ENCODE measurements at regions not wholly inside any gene's neighbourhood (a gene's known extent, or its start where the extent isn't known, plus 50 kb on each side); places are given as distances from the start of the nearest gene placed in this dataset.

DNA sequence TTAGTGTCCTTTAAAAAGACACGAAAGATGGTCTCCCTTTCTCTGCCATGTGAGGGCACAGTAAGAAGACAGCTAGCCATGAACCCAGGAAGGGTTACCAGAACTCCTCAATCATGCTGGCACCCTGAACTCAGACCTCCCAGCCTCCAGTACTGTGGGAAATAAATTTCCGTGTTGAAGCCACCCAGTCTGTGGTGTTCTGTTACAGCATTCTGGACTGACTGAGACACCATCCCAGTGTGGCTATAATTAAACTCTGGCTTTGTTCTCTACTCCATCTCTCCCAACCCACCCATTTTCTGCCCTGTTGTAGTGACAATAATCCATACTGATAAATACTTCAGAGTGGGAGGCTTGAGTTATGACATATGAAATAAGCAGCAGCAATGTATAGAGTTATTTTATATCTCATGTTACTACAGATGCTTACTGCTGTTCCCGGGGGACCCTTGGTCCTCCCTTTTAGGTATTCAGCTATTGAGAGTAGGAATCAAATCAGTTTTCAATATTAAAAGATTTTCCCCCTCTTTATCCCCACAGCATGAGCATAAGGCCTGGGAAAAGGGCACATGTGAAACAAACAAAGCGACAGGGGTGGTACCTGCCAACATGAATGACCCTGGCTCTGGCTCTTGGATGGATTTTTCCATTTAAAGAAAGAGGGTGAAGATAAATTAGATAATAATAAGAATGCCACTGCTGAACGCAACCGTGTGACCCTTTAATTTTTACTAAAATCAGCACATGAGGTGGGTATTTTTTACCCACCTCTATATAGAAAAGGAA lies 224.3 kb upstream of the SLC35B3 start:
- FAIRE-seq (no peak), DNase-seq (ENCODE audit: low read depth, low spot score) (no peak)
- Histone ChIP-seq H3K27ac (ENCODE audit: insufficient read depth, low read depth, low read length) (no peak overlapping the region), H3K9ac (replicated peaks; ENCODE audit: extremely low read depth, insufficient read depth, low read length) (no peak overlapping the region), H3K27me3 (ENCODE audit: control insufficient read depth in 2 of 2, insufficient read depth in 2 of 2, low read length in 2 of 2) (no peaks in the 10 kb centered on the region), H3K79me2 (ENCODE audit: control insufficient read depth, insufficient read depth, low read length) (no peaks in the 10 kb centered on the region), H3K36me3 (ENCODE audit: control insufficient read depth in 2 of 2, extremely low read depth in 1 of 2, insufficient read depth in 2 of 2, low read length in 2 of 2) (no peaks in the 10 kb centered on the region), H4K20me1 (replicated peaks; ENCODE audit: control insufficient read depth, extremely low read depth, insufficient read depth, low read length) (no peaks in the 10 kb centered on the region), H3K9me3 (replicated peaks; ENCODE audit: control insufficient read depth, insufficient read depth, low read length) (no peaks in the 10 kb centered on the region), H3K4me3 (replicated peaks in 1 of 3; ENCODE audit: insufficient read depth in 1 of 3, low read depth in 1 of 3, low read length in 3 of 3) (no peak overlapping the region), H3K4me2 (ENCODE audit: insufficient read depth, low read length) (no peak overlapping the region), H3K9me1 (replicated peaks; ENCODE audit: control insufficient read depth, extremely low read depth, insufficient read depth, low read length) (no peaks in the 10 kb centered on the region), H2AFZ (ENCODE audit: low read depth, low read length) (no peak overlapping the region), H3K4me1 (ENCODE audit: control insufficient read depth, extremely low read depth, insufficient read depth, low read length) (no peaks in the 10 kb centered on the region)
- BruUV-seq (replicated peaks), result no TSS peak
- dilution Hi-C loops (cut with MboI; ENCODE audit: extremely low pct_ligation_motif_present, low sequenced_read_pairs), result no loop called here
- CTCF ChIA-PET, result no interaction called here
- no peak for TF ChIP-seq FOS (IDR thresholded peaks at IDR 0.05; ENCODE audit: borderline replicate concordance, insufficient read depth, low read length)
- TF ChIP-seq POLR2AphosphoS5 (IDR thresholded peaks at IDR 0.05; ENCODE audit: insufficient read depth, low read depth, low read length), result no peak
- TF ChIP-seq EZH2 (IDR thresholded peaks at IDR 0.05; ENCODE audit: borderline replicate concordance, low read depth, low read length, severe bottlenecking), result no peak
- intact Hi-C loops (cut with micrococcal nuclease), result no loop called here
- POLR2A ChIA-PET, result no interaction called here

DNA sequence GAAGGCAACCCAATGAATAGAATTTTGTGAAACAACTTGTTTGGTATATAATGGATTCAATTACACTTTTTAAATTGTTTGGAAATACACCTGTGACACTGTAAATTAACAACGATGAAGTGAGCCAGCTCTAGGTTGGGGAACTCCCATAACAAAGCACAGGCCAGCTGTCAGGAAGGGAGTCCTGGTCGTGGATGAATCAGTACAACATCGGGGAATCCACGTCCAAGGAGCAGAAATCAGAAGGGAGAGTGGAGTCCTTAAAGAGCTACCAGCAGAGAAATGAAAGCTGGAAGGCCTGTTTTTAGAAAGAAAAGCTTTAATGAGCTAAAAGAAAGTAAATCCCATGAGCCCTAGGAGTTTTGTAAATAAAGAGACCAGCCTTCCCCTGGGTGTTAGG lies 223.1 kb upstream of the SLC35B3 start:
- Histone ChIP-seq H2AFZ (ENCODE audit: low read depth, low read length) (no peak overlapping the region), H3K9me1 (replicated peaks; ENCODE audit: control insufficient read depth, extremely low read depth, insufficient read depth, low read length) (no peaks in the 10 kb centered on the region), H4K20me1 (replicated peaks; ENCODE audit: control insufficient read depth, extremely low read depth, insufficient read depth, low read length) (no peaks in the 10 kb centered on the region), H3K36me3 (ENCODE audit: control insufficient read depth in 2 of 2, extremely low read depth in 1 of 2, insufficient read depth in 2 of 2, low read length in 2 of 2) (no peaks in the 10 kb centered on the region), H3K9me3 (replicated peaks; ENCODE audit: control insufficient read depth, insufficient read depth, low read length) (no peaks in the 10 kb centered on the region), H3K4me3 (replicated peaks in 1 of 3; ENCODE audit: insufficient read depth in 1 of 3, low read depth in 1 of 3, low read length in 3 of 3) (no peak overlapping the region), H3K27me3 (ENCODE audit: control insufficient read depth in 2 of 2, insufficient read depth in 2 of 2, low read length in 2 of 2) (no peaks in the 10 kb centered on the region), H3K79me2 (ENCODE audit: control insufficient read depth, insufficient read depth, low read length) (no peaks in the 10 kb centered on the region), H3K4me1 (ENCODE audit: control insufficient read depth, extremely low read depth, insufficient read depth, low read length) (no peaks in the 10 kb centered on the region), H3K27ac (ENCODE audit: insufficient read depth, low read depth, low read length) (no peak overlapping the region), H3K4me2 (ENCODE audit: insufficient read depth, low read length) (no peak overlapping the region), H3K9ac (replicated peaks; ENCODE audit: extremely low read depth, insufficient read depth, low read length) (no peak overlapping the region)
- intact Hi-C loops (cut with micrococcal nuclease) (no loop called here), dilution Hi-C loops (cut with MboI; ENCODE audit: extremely low pct_ligation_motif_present, low sequenced_read_pairs) (no loop called here)
- CTCF ChIA-PET, result no interaction called here
- TF ChIP-seq JUN (IDR thresholded peaks at IDR 0.05; ENCODE audit: borderline replicate concordance, insufficient read depth, insufficient read length, low read depth) (no peak), GATA2 (IDR thresholded peaks at IDR 0.05; ENCODE audit: insufficient read depth, insufficient read length, low read depth, low read length) (no peak), POLR2A (IDR thresholded peaks at IDR 0.05; ENCODE audit: low read depth, low read length) (no peak), POLR2AphosphoS5 (IDR thresholded peaks at IDR 0.05; ENCODE audit: insufficient read depth, low read depth, low read length) (no peak), MYC (IDR thresholded peaks at IDR 0.05; ENCODE audit: low read depth, low read length) (no peak), EZH2 (IDR thresholded peaks at IDR 0.05; ENCODE audit: borderline replicate concordance, low read depth, low read length, severe bottlenecking) (no peak), FOS (IDR thresholded peaks at IDR 0.05; ENCODE audit: borderline replicate concordance, insufficient read depth, low read length) (no peak)
- TF ChIP-seq, protein P1, sequence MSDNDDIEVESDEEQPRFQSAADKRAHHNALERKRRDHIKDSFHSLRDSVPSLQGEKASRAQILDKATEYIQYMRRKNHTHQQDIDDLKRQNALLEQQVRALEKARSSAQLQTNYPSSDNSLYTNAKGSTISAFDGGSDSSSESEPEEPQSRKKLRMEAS (IDR thresholded peaks at IDR 0.05; ENCODE audit: insufficient read depth, insufficient read length), result no peak
- TF ChIP-seq, protein P2, sequence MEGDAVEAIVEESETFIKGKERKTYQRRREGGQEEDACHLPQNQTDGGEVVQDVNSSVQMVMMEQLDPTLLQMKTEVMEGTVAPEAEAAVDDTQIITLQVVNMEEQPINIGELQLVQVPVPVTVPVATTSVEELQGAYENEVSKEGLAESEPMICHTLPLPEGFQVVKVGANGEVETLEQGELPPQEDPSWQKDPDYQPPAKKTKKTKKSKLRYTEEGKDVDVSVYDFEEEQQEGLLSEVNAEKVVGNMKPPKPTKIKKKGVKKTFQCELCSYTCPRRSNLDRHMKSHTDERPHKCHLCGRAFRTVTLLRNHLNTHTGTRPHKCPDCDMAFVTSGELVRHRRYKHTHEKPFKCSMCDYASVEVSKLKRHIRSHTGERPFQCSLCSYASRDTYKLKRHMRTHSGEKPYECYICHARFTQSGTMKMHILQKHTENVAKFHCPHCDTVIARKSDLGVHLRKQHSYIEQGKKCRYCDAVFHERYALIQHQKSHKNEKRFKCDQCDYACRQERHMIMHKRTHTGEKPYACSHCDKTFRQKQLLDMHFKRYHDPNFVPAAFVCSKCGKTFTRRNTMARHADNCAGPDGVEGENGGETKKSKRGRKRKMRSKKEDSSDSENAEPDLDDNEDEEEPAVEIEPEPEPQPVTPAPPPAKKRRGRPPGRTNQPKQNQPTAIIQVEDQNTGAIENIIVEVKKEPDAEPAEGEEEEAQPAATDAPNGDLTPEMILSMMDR (IDR thresholded peaks at IDR 0.05; ENCODE audit: extremely low read depth in 1 of 2, insufficient read depth in 1 of 2, low read depth in 1 of 2, low read length in 2 of 2), result no peak
- no TSS peak for BruUV-seq (replicated peaks)
- FAIRE-seq (no peak), DNase-seq (ENCODE audit: low read depth, low spot score) (no peak)
- POLR2A ChIA-PET, result no interaction called here
